Heart right ventricle (tissue), 16 donors: ENCODE measurements at regions not wholly inside any gene's neighbourhood (a gene's known extent, or its start where the extent isn't known, plus 50 kb on each side); places are given as distances from the start of the nearest gene placed in this dataset.

Experiments
- ATAC-seq, 8 donors: fragments of 200-7000 bp; cut with Tn5 transposase; one replicate each; pipeline ENCODE4 v1.9.1; 2020; ENCODE audit warnings: mild to moderate bottlenecking in 8 of 8, moderate library complexity in 8 of 8, moderate number of reproducible peaks in 1 of 8
- DNase-seq, 2 donors: peaks; one replicate each; pipeline ENCODE4 v3.0.0-alpha.2; 2020
- H3K27ac ChIP-seq, 10 donors: fragments of 200-600 bp; sonication (generic) in 2 of 10; one replicate each; pipeline versions ENCODE4 v1.5.0 to v1.8.0; 2020 to 2022; ENCODE audit warnings: mild to moderate bottlenecking in 3 of 10
- H3K27me3 ChIP-seq, 7 donors: fragments of 200-600 bp; one replicate each; pipeline ENCODE4 v1.8.0; 2021 to 2022; ENCODE audit warnings: mild to moderate bottlenecking in 2 of 7
- H3K36me3 ChIP-seq, 9 donors: fragments of 200-600 bp; sonication (generic) in 1 of 9; one replicate each; pipeline versions ENCODE4 v1.5.0 to v1.8.0; 2020 to 2022; ENCODE audit warnings: mild to moderate bottlenecking in 2 of 9
- H3K4me1 ChIP-seq, 9 donors: fragments of 200-600 bp; sonication (generic) in 1 of 9; one replicate each; pipeline versions ENCODE4 v1.5.0 to v1.8.0; 2020 to 2022; ENCODE audit warnings: mild to moderate bottlenecking in 4 of 9
- H3K4me3 ChIP-seq, 10 donors: fragments of 200-600 bp; sonication (generic) in 2 of 10; one replicate each; pipeline versions ENCODE4 v1.5.0 to v1.8.0; 2020 to 2022; ENCODE audit warnings: mild to moderate bottlenecking in 7 of 10, moderate library complexity in 2 of 10
- H3K9me3 ChIP-seq, 11 donors: fragments of 200-600 bp in 10 of 11; sonication (generic) in 2 of 11; one replicate each; pipeline versions ENCODE4 v1.5.0 to v1.8.0; 2013 to 2022; ENCODE audit warnings: mild to moderate bottlenecking in 2 of 11, control low read depth in 1 of 11, moderate library complexity in 1 of 11
- CTCF ChIP-seq, 9 donors: fragments of 200-600 bp; sonication (generic) in 2 of 9; IDR thresholded peaks; one replicate each; pipeline versions ENCODE4 v1.5.0 to v1.8.0; 2021 to 2022; ENCODE audit warnings: antibody characterized with exemption in 9 of 9, mild to moderate bottlenecking in 5 of 9, moderate library complexity in 1 of 9
- WGBS, 2 donors: extraction: QIAGEN DNeasy Blood & Tissue Kit; methylation state at CpG; one replicate each; pipeline ENCODE4 v1.1.7; 2013; ENCODE audit warnings: inconsistent platforms in 1 of 2; 5-methylcytosine and 5-hydroxymethylcytosine counted together
- intact Hi-C, 10 donors: fragments of 100-400 bp; cut with DNase I; formaldehyde crosslinking; loops; one replicate each; pipeline versions ENCODE4 v1.11.1 to v1.14.2; 2022
- donor health status: Arrhythmogenic right ventricular cardiomyopathy.
- donor health status: ischemic (EF 13 %, LVEDD 7.1; RV severe dilation, severe dysfunction).
- donor health status: healthy with polysubstance abuse.
- donor health status: DM: no; HTN: yes; CAD: no.
- donor health status: DM: no; HTN: no; CAD: no.
- donor health status: ischemic (EF 25% LVEDD 6.9; RV normal size, moderate dysfunction).
- donor health status: ischemic (EF 25% LVEDD 5.7; RV mildly dilated, moderate dysfunction).
- donor health status: healthy.
- donor health status: DM: yes; HTN: yes; CAD: no.
- donor health status: Ischemic cardiomyopathy.
- donor health status: ischemic (EF 35%, LVEDD 5.7; RV mildly dilated, moderate dysfunction).
- donor health status: nonischemic (EF 11% LVEDD 7.7; RV severe dilation, severe dysfunction).
- donor health status: DM: yes; HTN: yes; CAD: no.
- donor health status: PGD.
- donor health status: ischemic (EF 29% LVEDD 5.4; RV normal size, mild dysfunction).
- donor health status: nonischemic (EF 23%, LVEDD 6.1; RV moderate dilation, normal function).

GRCh38 chr2:16244153-16244965 lies 304.0 kb downstream of the MYCN start:
- 84 to 85% methylated on average over 6 of the region's 6 CpGs for WGBS, 2 donors
- H3K27ac ChIP-seq: no peak overlapping the region
- intact Hi-C loops: no loop called here
- peaks cover 0 to 13% (median 5%) of the 10 kb centered on the region in 7 donors for H3K27me3 ChIP-seq
- DNase-seq (no peak), ATAC-seq (no peak)
- H3K9me3 ChIP-seq: no peaks in the 10 kb centered on the region
- no peak overlapping the region for H3K4me3 ChIP-seq
- H3K4me1 ChIP-seq: no peaks in the 10 kb centered on the region
- no peaks in the 10 kb centered on the region for H3K36me3 ChIP-seq
- no peak for TF ChIP-seq CTCF (IDR thresholded peaks at IDR 0.05)

- 94 to 96% methylated on average over 10 of the region's 10 CpGs for WGBS, 2 donors
- no peak for ATAC-seq
Observed at GRCh38 chr2:16243411-16243996, 303.2 kb downstream of the MYCN start.

GRCh38 chr2:16242906-16243305 lies 302.6 kb downstream of the MYCN start:
- intact Hi-C loops: no loop called here
- H3K27ac ChIP-seq: no peak overlapping the region
- DNase-seq: no peak
- ATAC-seq: no peak
- H3K27me3 ChIP-seq: peaks cover 0 to 6% (median 5%) of the 10 kb centered on the region in 7 donors
- no peak for TF ChIP-seq CTCF (IDR thresholded peaks at IDR 0.05)
- no peaks in the 10 kb centered on the region for H3K4me1 ChIP-seq
- H3K36me3 ChIP-seq: no peaks in the 10 kb centered on the region
- H3K4me3 ChIP-seq: no peak overlapping the region
- H3K9me3 ChIP-seq: no peaks in the 10 kb centered on the region

More at GRCh38 chr2:16243411-16243996, 303.2 kb downstream of the MYCN start:
- no peaks in the 10 kb centered on the region for H3K36me3 ChIP-seq
- no peak overlapping the region for H3K4me3 ChIP-seq
- no peak for TF ChIP-seq CTCF (IDR thresholded peaks at IDR 0.05)
- H3K4me1 ChIP-seq: no peaks in the 10 kb centered on the region
- no peaks in the 10 kb centered on the region for H3K9me3 ChIP-seq
- intact Hi-C loops: no loop called here
- H3K27me3 ChIP-seq: peaks cover 0 to 7% (median 5%) of the 10 kb centered on the region in 7 donors
- no peak for DNase-seq
- no peak overlapping the region for H3K27ac ChIP-seq

DNA sequence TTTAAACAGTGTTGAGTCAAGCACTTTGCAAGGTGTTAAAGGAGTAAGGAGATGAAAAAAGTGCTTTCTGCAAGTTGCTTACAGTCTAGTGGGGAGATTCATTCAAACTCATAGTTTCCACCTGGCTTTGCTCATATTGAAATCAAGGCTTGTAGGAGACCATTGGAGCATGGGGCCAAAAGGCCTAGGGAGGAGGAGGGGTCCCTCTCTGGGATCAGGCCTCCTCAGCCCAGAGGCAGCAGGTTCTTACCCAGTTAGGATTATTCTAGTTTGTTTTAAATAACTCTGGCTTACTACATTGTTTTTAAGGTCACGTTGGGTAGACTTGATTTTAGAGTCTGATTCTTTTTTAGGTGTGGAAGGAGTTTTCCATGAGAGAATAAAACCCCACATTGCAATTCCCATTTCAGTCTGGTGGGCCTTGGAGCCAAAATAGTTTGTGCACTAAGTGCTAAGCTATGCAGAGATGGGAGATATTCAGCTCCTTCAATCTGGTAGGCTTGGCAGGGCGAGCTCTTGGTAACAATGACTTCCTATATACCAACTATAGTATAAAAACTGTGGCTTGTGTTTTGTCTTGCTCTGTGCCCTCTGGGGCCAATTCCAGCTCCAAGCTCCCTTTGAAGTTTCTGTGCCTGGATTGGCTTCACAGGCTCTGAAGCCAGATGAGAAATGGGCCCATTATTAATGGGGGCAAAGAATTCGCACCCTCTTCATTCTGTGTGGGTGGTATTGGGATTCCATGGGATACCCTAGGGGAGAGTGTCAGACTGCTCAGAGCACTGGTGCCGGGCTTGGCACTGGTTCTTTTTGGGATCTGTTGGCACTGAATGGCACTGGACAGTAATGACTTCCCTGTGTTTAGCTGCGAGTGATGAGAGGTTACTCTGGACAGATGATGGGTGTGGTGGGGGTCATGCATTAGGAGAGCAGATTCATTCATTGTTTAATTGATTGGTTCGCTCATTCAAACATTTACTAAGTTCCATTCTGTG lies 301.1 kb downstream of the MYCN start:
- no peak for ATAC-seq
- H3K4me1 ChIP-seq: no peaks in the 10 kb centered on the region
- H3K9me3 ChIP-seq: no peaks in the 10 kb centered on the region
- H3K36me3 ChIP-seq: no peaks in the 10 kb centered on the region
- DNase-seq: no peak
- no peak overlapping the region for H3K4me3 ChIP-seq
- WGBS, 2 donors: 88 to 89% methylated on average over 6 of the region's 6 CpGs
- TF ChIP-seq CTCF (IDR thresholded peaks at IDR 0.05): no peak
- intact Hi-C loops: no loop called here
- H3K27ac ChIP-seq: no peak overlapping the region
- H3K27me3 ChIP-seq: peaks cover 0 to 8% (median 5%) of the 10 kb centered on the region in 7 donors
